Kidney (tissue), 13 donors: ENCODE measurements at regions not wholly inside any gene's neighbourhood (a gene's known extent, or its start where the extent isn't known, plus 50 kb on each side); places are given as distances from the start of the nearest gene placed in this dataset.
A peak's percentile ranks its signal among the peaks of the same experiment; 100 is the strongest.

Experiments used
- DNase-seq, 5 donors: peaks; one replicate each; pipeline ENCODE4 v3.0.0-alpha.2; 2013 to 2020
- FAIRE-seq: peaks from 2 replicates; lab custom pipeline; 2012; peaks lifted over from hg19 to GRCh38; lab: Jason Lieb, UNC
- H3K27ac ChIP-seq, 2 donors: one replicate each; pipeline ENCODE4 v1.7.0; 2013; ENCODE audit warnings: low read depth in 2 of 2, low read length in 2 of 2, inconsistent platforms in 1 of 2
- H3K27me3 ChIP-seq: one replicate; pipeline ENCODE4 v1.7.1; 2013; ENCODE audit warnings: low read length, inconsistent platforms; ENCODE audit not compliant: control insufficient read depth, insufficient read depth
- H3K36me3 ChIP-seq, 3 donors: one replicate each; pipeline versions ENCODE4 v1.7.0 to v1.7.1; 2013; ENCODE audit warnings: low read length in 3 of 3, control low read depth in 1 of 3, inconsistent platforms in 1 of 3; ENCODE audit not compliant: insufficient read depth in 3 of 3, control insufficient read depth in 2 of 3
- H3K4me1 ChIP-seq, 3 donors: one replicate each; pipeline versions ENCODE4 v1.7.0 to v1.7.1; 2013; ENCODE audit warnings: low read length in 3 of 3, inconsistent platforms in 1 of 3, low read depth in 1 of 3; ENCODE audit not compliant: control insufficient read depth in 2 of 3, insufficient read depth in 2 of 3
- H3K4me3 ChIP-seq, 3 donors: one replicate each; pipeline versions ENCODE4 v1.7.0 to v1.8.1; 2013; ENCODE audit warnings: low read length in 3 of 3, control low read depth in 1 of 3, inconsistent platforms in 1 of 3
- H3K9ac ChIP-seq, 3 donors: one replicate each; pipeline versions ENCODE4 v1.7.0 to v1.7.1; 2013; ENCODE audit warnings: low read length in 3 of 3, control low read depth in 1 of 3, inconsistent platforms in 1 of 3
- H3K9me3 ChIP-seq, 3 donors: one replicate each; pipeline versions ENCODE4 v1.7.0 to v1.7.1; 2013; ENCODE audit warnings: low read length in 3 of 3, control low read depth in 1 of 3, inconsistent platforms in 1 of 3; ENCODE audit not compliant: control insufficient read depth in 2 of 3, insufficient read depth in 1 of 3
- intact Hi-C: fragments of 100-400 bp; cut with DNase I; formaldehyde crosslinking; loops from one replicate; pipeline ENCODE4 v1.11.1; 2022
- TF ChIP-seq, protein P1 (sequence below): IDR thresholded peaks from 3 replicates; pipeline ENCODE4 v1.5.1; 2012; ENCODE audit warnings: mild to moderate bottlenecking, moderate library complexity, borderline replicate concordance; ENCODE audit not compliant: insufficient read depth; ENCODE audit errors: extremely low read depth
- donor health status: control.
- donor health status: control.
- donor health status: control.
- donor health status: control.
- donor health status: control.
- donor health status: DM: yes; HTN: yes; CAD: no.
- donor health status: Normal renal cell carcinoma (clear cell type).

GRCh38 chr13:67443923-67444322 is 213.8 kb upstream of the PCDH9 start:
- no peak overlapping the region for H3K27ac ChIP-seq
- no peak overlapping the region for H3K4me3 ChIP-seq
- no peaks in the 10 kb centered on the region for H3K27me3 ChIP-seq
- H3K36me3 ChIP-seq = no peaks in the 10 kb centered on the region
- DNase-seq = no peak
- intact Hi-C loops = no loop called here
- no peak overlapping the region for H3K9ac ChIP-seq
- no peaks in the 10 kb centered on the region for H3K4me1 ChIP-seq
- H3K9me3 ChIP-seq = no peaks in the 10 kb centered on the region
- TF ChIP-seq, protein P1, sequence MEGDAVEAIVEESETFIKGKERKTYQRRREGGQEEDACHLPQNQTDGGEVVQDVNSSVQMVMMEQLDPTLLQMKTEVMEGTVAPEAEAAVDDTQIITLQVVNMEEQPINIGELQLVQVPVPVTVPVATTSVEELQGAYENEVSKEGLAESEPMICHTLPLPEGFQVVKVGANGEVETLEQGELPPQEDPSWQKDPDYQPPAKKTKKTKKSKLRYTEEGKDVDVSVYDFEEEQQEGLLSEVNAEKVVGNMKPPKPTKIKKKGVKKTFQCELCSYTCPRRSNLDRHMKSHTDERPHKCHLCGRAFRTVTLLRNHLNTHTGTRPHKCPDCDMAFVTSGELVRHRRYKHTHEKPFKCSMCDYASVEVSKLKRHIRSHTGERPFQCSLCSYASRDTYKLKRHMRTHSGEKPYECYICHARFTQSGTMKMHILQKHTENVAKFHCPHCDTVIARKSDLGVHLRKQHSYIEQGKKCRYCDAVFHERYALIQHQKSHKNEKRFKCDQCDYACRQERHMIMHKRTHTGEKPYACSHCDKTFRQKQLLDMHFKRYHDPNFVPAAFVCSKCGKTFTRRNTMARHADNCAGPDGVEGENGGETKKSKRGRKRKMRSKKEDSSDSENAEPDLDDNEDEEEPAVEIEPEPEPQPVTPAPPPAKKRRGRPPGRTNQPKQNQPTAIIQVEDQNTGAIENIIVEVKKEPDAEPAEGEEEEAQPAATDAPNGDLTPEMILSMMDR = no peak
- FAIRE-seq = no peak

DNA sequence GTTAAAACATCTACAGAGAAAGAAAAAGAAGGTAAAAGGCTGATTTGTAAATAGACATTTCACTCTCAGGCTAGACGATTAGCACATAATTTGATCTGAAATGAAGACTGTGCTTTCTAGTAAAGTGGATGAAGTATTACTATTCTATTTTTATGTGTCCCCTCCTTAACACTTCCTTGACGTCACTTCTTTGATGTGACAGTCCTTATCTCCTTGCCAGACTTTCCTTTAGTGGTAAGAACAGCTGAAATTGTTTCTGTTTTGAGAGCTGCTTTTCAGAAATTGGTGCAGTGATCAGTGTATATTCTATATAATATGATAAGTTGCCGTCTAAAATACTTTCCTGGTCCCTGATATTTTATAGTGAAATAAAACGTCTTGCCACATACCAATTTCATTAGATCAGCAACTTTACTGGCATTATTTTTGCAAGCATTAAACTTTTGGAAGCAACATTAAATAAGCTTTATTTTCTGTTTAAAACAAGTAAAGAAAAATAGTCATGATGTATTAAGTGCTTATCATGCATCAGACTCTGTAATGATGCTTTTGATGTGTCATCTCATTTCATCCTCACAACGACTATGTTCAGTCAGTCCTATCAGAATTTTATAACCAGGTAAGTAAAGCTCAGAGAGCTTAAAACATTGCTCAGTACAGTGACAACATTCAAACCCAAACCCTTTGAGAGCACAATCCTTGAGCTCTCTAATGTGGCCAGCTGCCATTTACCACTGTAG is 210.3 kb upstream of the PCDH9 start:
- DNase-seq = peak in 1 of 5 donors; percentile 18
- FAIRE-seq = no peak
- TF ChIP-seq, protein P1 = no peak
- no peaks in the 10 kb centered on the region for H3K36me3 ChIP-seq
- intact Hi-C loops = no loop called here
- H3K4me1 ChIP-seq = no peaks in the 10 kb centered on the region
- H3K9me3 ChIP-seq = no peaks in the 10 kb centered on the region
- no peak overlapping the region for H3K27ac ChIP-seq
- H3K27me3 ChIP-seq = no peaks in the 10 kb centered on the region
- H3K9ac ChIP-seq = no peak overlapping the region
- H3K4me3 ChIP-seq = no peak overlapping the region

- no peaks in the 10 kb centered on the region for H3K4me1 ChIP-seq
- no peak overlapping the region for H3K4me3 ChIP-seq
- H3K27me3 ChIP-seq = no peaks in the 10 kb centered on the region
- no peak for FAIRE-seq
- H3K9ac ChIP-seq = no peak overlapping the region
- no peak for DNase-seq
- no peaks in the 10 kb centered on the region for H3K36me3 ChIP-seq
- intact Hi-C loops = no loop called here
- TF ChIP-seq, protein P1 = no peak
- H3K9me3 ChIP-seq = no peaks in the 10 kb centered on the region
- no peak overlapping the region for H3K27ac ChIP-seq
Observed at GRCh38 chr13:67439365-67439764, 209.2 kb upstream of the PCDH9 start.
